GM12873 (cell line): ENCODE measurements at regions not wholly inside any gene's neighbourhood (a gene's known extent, or its start where the extent isn't known, plus 50 kb on each side); places are given as distances from the start of the nearest gene placed in this dataset.

Source experiments
- TF ChIP-seq, protein P1 (sequence below): IDR thresholded peaks from 2 replicates; pipeline ENCODE4 v1.5.1; 2012; ENCODE audit warnings: low read depth, mild to moderate bottlenecking, moderate library complexity, low read length, control low read depth; ENCODE audit not compliant: insufficient read depth; ENCODE audit errors: missing control alignments

DNA sequence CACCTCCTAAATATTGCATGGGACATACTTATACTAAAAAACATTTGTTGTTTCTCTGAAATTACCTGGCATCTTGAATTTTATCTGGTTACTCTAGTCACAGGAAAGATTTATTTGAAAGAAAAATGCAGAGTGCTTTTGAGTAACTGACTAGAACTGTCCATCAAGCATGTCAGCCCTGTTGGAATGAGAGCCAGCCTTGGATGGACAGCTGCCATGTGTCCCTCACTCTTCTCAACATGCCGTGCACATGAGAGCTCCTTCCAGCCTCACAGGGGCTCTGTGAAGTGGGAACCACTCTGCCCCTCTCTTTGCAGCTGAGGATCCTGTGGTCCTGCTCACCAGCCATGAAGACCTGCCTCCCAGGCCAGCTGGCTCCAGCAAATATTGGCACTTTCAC is 118.3 kb upstream of the SHH start:
- TF ChIP-seq, protein P1, sequence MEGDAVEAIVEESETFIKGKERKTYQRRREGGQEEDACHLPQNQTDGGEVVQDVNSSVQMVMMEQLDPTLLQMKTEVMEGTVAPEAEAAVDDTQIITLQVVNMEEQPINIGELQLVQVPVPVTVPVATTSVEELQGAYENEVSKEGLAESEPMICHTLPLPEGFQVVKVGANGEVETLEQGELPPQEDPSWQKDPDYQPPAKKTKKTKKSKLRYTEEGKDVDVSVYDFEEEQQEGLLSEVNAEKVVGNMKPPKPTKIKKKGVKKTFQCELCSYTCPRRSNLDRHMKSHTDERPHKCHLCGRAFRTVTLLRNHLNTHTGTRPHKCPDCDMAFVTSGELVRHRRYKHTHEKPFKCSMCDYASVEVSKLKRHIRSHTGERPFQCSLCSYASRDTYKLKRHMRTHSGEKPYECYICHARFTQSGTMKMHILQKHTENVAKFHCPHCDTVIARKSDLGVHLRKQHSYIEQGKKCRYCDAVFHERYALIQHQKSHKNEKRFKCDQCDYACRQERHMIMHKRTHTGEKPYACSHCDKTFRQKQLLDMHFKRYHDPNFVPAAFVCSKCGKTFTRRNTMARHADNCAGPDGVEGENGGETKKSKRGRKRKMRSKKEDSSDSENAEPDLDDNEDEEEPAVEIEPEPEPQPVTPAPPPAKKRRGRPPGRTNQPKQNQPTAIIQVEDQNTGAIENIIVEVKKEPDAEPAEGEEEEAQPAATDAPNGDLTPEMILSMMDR = no peak

DNA sequence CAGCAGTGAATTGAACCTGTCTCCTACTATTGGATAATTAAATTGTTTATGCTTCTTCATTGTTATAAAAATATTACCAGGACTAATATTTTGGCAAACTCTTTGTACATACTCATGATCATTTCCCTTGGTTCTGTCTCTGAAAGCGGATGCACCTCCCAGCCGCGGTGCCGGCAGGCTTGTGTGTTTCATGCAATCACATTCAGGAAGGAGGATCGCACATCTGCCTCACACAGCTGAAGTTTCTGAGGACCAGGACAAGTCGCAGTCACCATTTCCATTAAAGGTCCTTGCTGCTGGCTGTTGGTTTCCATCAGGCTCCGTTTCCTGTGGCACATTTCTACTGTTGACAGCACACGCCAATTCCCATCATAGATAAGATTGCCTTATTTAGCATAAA is 117.8 kb upstream of the SHH start:
- TF ChIP-seq, protein P1 = no peak

DNA sequence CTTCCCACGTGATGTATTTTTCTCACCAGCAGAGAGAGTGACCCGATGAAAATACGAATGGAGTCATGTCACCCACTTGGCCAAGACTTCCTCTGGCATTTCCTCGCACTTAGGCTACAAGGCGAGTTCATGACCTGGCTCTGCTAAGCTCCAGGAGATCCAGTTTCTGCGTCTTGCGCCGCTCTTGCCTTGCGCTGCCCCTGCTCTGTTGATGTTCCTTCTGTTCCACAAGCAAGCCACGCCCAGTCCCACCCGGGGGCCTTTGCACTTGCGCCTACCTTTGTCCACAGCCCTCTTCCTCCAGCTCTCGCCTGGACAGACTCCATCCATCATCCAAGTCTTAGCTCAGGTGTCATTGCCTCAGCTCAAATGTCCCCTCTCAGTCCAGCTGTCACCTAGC is 116.3 kb upstream of the SHH start:
- TF ChIP-seq, protein P1 = no peak

DNA sequence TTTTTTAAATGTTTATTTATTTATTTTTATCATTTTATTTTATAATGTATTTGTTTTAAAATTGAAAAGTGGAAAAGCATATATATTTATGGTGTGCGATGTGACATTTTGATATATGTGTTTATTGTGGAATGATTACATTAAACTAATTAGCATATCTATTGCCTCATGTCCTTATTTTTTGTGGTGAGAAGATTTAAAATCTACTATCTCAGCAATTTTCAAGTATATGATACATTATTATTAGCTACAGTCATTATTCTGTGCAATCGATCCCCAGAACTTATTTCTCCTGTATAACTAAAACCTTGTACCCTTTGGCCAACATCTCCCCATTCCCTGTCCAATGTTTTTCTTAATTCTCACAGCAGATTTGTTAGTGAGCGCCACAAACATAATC is 115.6 kb upstream of the SHH start:
- TF ChIP-seq, protein P1 = no peak

DNA sequence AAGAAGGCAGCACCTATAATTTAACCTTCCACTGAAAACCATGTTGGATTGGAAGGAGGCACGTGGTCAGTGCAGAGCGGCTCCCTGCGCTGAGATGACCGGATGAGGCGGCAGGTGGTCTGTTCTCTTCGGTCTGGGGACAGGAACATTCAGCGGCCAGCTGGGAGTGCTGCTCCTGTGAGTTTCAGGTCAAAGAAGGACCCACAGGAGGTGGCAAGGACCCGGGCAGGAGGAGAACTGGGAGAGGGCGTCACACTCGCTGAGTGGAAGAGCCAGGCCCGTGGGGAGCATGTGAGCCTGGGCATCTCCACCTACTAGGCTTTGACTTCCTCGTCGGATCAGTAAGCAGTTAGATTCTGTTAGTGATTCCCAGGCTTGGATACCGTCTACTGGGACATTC is 113.4 kb upstream of the SHH start:
- TF ChIP-seq, protein P1 = no peak

DNA sequence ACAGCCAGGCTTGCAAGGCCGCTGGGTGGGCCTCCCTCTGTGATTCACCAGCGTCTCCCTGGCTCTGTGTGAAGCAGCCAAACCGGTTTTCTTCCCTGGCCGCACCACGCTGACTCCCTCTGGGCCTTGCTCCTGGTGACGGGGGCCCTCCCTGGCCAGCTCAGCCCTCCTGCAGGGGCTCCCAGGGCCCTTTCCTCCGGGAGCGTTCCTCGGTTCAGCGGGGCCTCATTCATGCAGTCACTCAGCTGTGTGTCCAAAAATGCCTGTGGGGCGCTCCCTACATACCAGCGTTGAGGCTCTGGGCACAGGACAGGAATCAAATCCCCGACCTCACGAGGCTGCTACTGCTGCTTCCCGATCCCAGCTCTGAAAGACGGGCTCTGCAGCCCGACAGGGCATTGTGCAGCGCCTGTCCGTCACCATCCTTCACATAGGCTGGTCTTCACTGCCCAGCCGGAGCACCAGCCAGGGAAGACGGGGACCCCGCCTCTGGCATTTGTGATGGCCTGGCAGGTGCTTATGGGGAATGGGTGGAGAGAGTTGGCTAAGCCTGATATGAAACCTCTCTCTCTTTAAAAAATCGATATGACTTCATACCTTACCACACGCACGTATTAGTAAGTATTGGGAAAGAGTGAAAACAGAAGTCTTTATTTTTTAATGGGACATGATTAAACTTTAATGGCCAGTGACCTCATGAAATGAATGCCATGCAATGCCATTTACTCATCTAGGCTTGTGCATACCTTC is 110.0 kb upstream of the SHH start:
- TF ChIP-seq, protein P1 = no peak

DNA sequence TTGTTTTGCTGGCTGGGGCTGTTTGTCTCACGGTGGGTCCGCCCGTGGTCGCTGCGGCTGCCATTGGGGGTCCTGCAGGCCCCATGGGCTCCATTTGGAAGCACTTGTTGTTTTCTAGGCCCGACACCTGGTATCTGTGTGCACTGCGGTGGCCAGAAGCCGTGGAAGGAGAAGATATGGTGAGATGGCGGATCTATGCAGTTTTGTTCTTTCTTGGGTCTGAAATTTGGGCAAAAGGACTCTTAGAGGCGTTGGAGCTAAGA is 109.5 kb upstream of the SHH start:
- TF ChIP-seq, protein P1 = no peak
